Esophagus muscularis mucosa (tissue), 4 donors: ENCODE measurements at regions not wholly inside any gene's neighbourhood (a gene's known extent, or its start where the extent isn't known, plus 50 kb on each side); places are given as distances from the start of the nearest gene placed in this dataset.

Experiments used
- DNase-seq: peaks from one replicate; pipeline ENCODE4 v3.0.0-alpha.2; 2017; ENCODE audit errors: extremely low spot score
- H3K27ac ChIP-seq, 4 donors: fragments of 200-600 bp; sonication (generic); replicated peaks in 1 of 4; 1 replicate in 3 of 4; 2 replicates in 1 of 4; pipeline ENCODE4 v1.5.1; 2016 to 2019; ENCODE audit warnings: mild to moderate bottlenecking in 1 of 4
- H3K27me3 ChIP-seq, 4 donors: fragments of 200-600 bp; sonication (generic); one replicate each; pipeline versions ENCODE4 v1.5.1 to v1.6.0; 2016 to 2019
- H3K36me3 ChIP-seq, 4 donors: fragments of 200-600 bp; sonication (generic); one replicate each; pipeline ENCODE4 v1.5.1; 2016 to 2019
- H3K4me1 ChIP-seq, 4 donors: fragments of 200-600 bp; sonication (generic); one replicate each; pipeline ENCODE4 v1.5.1; 2016 to 2019
- H3K4me3 ChIP-seq, 4 donors: fragments of 200-600 bp; sonication (generic); 1 replicate in 2 of 4; 2 replicates in 2 of 4; pipeline ENCODE4 v1.5.1; 2016 to 2019; ENCODE audit warnings: mild to moderate bottlenecking in 4 of 4, moderate library complexity in 1 of 4
- H3K9me3 ChIP-seq, 4 donors: fragments of 200-600 bp; sonication (generic); 1 replicate in 3 of 4; 2 replicates in 1 of 4; pipeline ENCODE4 v1.5.1; 2016 to 2019
- CTCF ChIP-seq, 3 experiments: fragments of 200-600 bp in 2 of 3; fragments of 450-650 bp in 1 of 3; sonication (generic) in 2 of 3; IDR thresholded peaks; one replicate each; pipeline ENCODE4 v1.5.1; 2017 to 2019; ENCODE audit warnings: antibody characterized with exemption in 3 of 3, mild to moderate bottlenecking in 2 of 3, moderate library complexity in 1 of 3
- EP300 ChIP-seq: sonication (generic); formaldehyde crosslinking; IDR thresholded peaks from one replicate; pipeline ENCODE4 v1.6.1; 2017; ENCODE audit warnings: antibody characterized with exemption
- POLR2A ChIP-seq: fragments of 450-650 bp; IDR thresholded peaks from one replicate; pipeline ENCODE4 v1.6.1; 2017; ENCODE audit warnings: antibody characterized with exemption, moderate library complexity, mild to moderate bottlenecking, low read depth
- POLR2AphosphoS5 ChIP-seq, 2 donors: sonication (generic); formaldehyde crosslinking; IDR thresholded peaks; one replicate each; pipeline ENCODE4 v1.6.1; 2017; ENCODE audit warnings: antibody characterized with exemption in 2 of 2
- WGBS: methylation state at CpG from one replicate; pipeline ENCODE4 v1.1.5; 2018; 5-methylcytosine and 5-hydroxymethylcytosine counted together
- intact Hi-C: fragments of 100-400 bp; cut with DNase I; formaldehyde crosslinking; loops from one replicate; pipeline ENCODE4 v1.15.1; 2023
- small RNA-seq, 3 donors: library from RNA; depleted of rRNA; stranded (forward); fragments of <200 nt; gene quantifications; one replicate each; pipeline ENCODE3, GENCODE V24; 2016

GRCh38 chr1:4851385-4852065 is 197.1 kb downstream of the AJAP1 start:
- Histone ChIP-seq H3K27ac (no peak overlapping the region), H3K27me3 (no peaks in the 10 kb centered on the region), H3K4me1 (no peaks in the 10 kb centered on the region), H3K36me3 (no peaks in the 10 kb centered on the region), H3K9me3 (peaks cover 0 to 12% (median 8%) of the 10 kb centered on the region in 4 donors), H3K4me3 (no peak overlapping the region)
- intact Hi-C loops: no loop called here
- no peak for DNase-seq
- WGBS: 78% methylated on average over 8 of the region's 8 CpGs
- TF ChIP-seq EP300 (no peak), CTCF (IDR thresholded peaks at IDR 0.05) (no peak), POLR2AphosphoS5 (IDR thresholded peaks at IDR 0.05) (no peak), POLR2A (no peak)

GRCh38 chr1:4848431-4848830 is 194.0 kb downstream of the AJAP1 start:
- no peak overlapping the region for H3K27ac ChIP-seq
- WGBS: 50% methylated on average over 4 of the region's 4 CpGs
- intact Hi-C loops: no loop called here

GRCh38 chr1:4847711-4848110 is 193.3 kb downstream of the AJAP1 start:
- TF ChIP-seq POLR2A (no peak), CTCF (IDR thresholded peaks at IDR 0.05) (no peak), POLR2AphosphoS5 (IDR thresholded peaks at IDR 0.05) (no peak), EP300 (no peak)
- no peak for DNase-seq
- WGBS: 79% methylated on average over 5 of the region's 5 CpGs
- peaks cover 0 to 12% (median 8%) of the 10 kb centered on the region in 4 donors for H3K9me3 ChIP-seq
- intact Hi-C loops: no loop called here
- no peak overlapping the region for H3K27ac ChIP-seq
- H3K27me3 ChIP-seq: no peaks in the 10 kb centered on the region
- H3K4me1 ChIP-seq: no peaks in the 10 kb centered on the region
- no peaks in the 10 kb centered on the region for H3K36me3 ChIP-seq
- no peak overlapping the region for H3K4me3 ChIP-seq

More at GRCh38 chr1:4848431-4848830, 194.0 kb downstream of the AJAP1 start:
- DNase-seq: no peak
- Histone ChIP-seq H3K4me1 (no peaks in the 10 kb centered on the region), H3K36me3 (no peaks in the 10 kb centered on the region), H3K27me3 (no peaks in the 10 kb centered on the region), H3K9me3 (peaks cover 0 to 12% (median 8%) of the 10 kb centered on the region in 4 donors), H3K4me3 (no peak overlapping the region)
- TF ChIP-seq POLR2A (no peak), POLR2AphosphoS5 (IDR thresholded peaks at IDR 0.05) (no peak), EP300 (no peak), CTCF (IDR thresholded peaks at IDR 0.05) (no peak)

Small RNAs in the stretch of these regions (small RNA-seq; reads per million reads assigned to genes)
- gene MIR4417: 0 reads per million in 3 donors
